Keratinocyte (primary cell): ENCODE measurements at regions not wholly inside any gene's neighbourhood (a gene's known extent, or its start where the extent isn't known, plus 50 kb on each side); places are given as distances from the start of the nearest gene placed in this dataset.

ENCODE experiments used
- DNase-seq: peaks from one replicate; pipeline ENCODE4 v3.0.0-alpha.2; 2011; ENCODE audit warnings: low read depth, missing footprints, low spot score
- FAIRE-seq: peaks from 2 replicates; lab custom pipeline; 2011; peaks lifted over from hg19 to GRCh38; lab: Jason Lieb, UNC
- H2AFZ ChIP-seq: 2 replicates; pipeline ENCODE4 v1.6.0; 2012; ENCODE audit warnings: low read length, control low read depth, inconsistent platforms; ENCODE audit not compliant: control insufficient read depth
- H3K27ac ChIP-seq: 2 replicates; pipeline ENCODE4 v1.5.1; 2011; ENCODE audit warnings: low read length; ENCODE audit not compliant: control insufficient read depth, insufficient read depth
- H3K27me3 ChIP-seq: 3 replicates; pipeline ENCODE4 v1.6.0; 2011; ENCODE audit warnings: low read length; ENCODE audit not compliant: control insufficient read depth, insufficient read depth; ENCODE audit errors: extremely low read depth
- H3K36me3 ChIP-seq, 2 experiments: 2 replicates in 1 of 2; 3 replicates in 1 of 2; pipeline ENCODE4 v1.5.1; 2011; ENCODE audit warnings: low read length in 2 of 2, mild to moderate bottlenecking in 1 of 2; ENCODE audit not compliant: control insufficient read depth in 2 of 2, insufficient read depth in 2 of 2; ENCODE audit errors: extremely low read depth in 1 of 2
- H3K4me1 ChIP-seq: 3 replicates; pipeline ENCODE4 v1.5.1; 2011; ENCODE audit warnings: low read length; ENCODE audit not compliant: control insufficient read depth, insufficient read depth; ENCODE audit errors: extremely low read depth
- H3K4me2 ChIP-seq: 3 replicates; pipeline ENCODE4 v1.6.0; 2011; ENCODE audit warnings: low read depth, low read length; ENCODE audit not compliant: control insufficient read depth, insufficient read depth; ENCODE audit errors: extremely low read depth
- H3K4me3 ChIP-seq, 3 experiments: fragments of 200-600 bp in 1 of 3; sonication (generic) in 1 of 3; 2 replicates in 2 of 3; 3 replicates in 1 of 3; pipeline ENCODE4 v1.5.1; 2011 to 2016; ENCODE audit warnings: low read length in 3 of 3, mild to moderate bottlenecking in 3 of 3, control low read depth in 2 of 3, inconsistent platforms in 1 of 3, low read depth in 1 of 3, mixed read lengths in 1 of 3, mixed run types in 1 of 3, moderate library complexity in 1 of 3; ENCODE audit not compliant: control insufficient read depth in 2 of 3, insufficient read depth in 2 of 3; ENCODE audit errors: extremely low read depth in 1 of 3
- H3K79me2 ChIP-seq: 2 replicates; pipeline ENCODE4 v1.6.0; 2012; ENCODE audit warnings: low read length; ENCODE audit not compliant: control insufficient read depth, insufficient read depth
- H3K9ac ChIP-seq: 3 replicates; pipeline ENCODE4 v1.6.0; 2011; ENCODE audit warnings: low read length; ENCODE audit not compliant: control insufficient read depth, insufficient read depth; ENCODE audit errors: extremely low read depth
- H3K9me1 ChIP-seq: 3 replicates; pipeline ENCODE4 v1.6.0; 2011; ENCODE audit warnings: low read length; ENCODE audit not compliant: control insufficient read depth, insufficient read depth; ENCODE audit errors: extremely low read depth
- H3K9me3 ChIP-seq: 2 replicates; pipeline ENCODE4 v1.5.1; 2012; ENCODE audit warnings: low read depth, low read length; ENCODE audit not compliant: control insufficient read depth
- H4K20me1 ChIP-seq: 3 replicates; pipeline ENCODE4 v1.6.0; 2011; ENCODE audit warnings: low read length; ENCODE audit not compliant: control insufficient read depth, insufficient read depth; ENCODE audit errors: extremely low read depth
- EZH2 ChIP-seq: IDR thresholded peaks from one replicate; pipeline ENCODE4 v1.6.1; 2012; ENCODE audit warnings: inconsistent platforms, mild to moderate bottlenecking, low read length, moderate library complexity
- dilution Hi-C: fragments of 300-500 bp; cut with MboI; formaldehyde crosslinking; loops from one replicate; pipeline ENCODE4 v1.7.0; 2020; ENCODE audit warnings: low sequenced_read_pairs; ENCODE audit not compliant: extremely low pct_ligation_motif_present
- TF ChIP-seq, protein P1 (sequence below), 3 experiments: IDR thresholded peaks in 1 of 3; conservative IDR thresholded peaks in 1 of 3; optimal IDR thresholded peaks in 1 of 3; 2 replicates in 2 of 3; 3 replicates in 1 of 3; pipeline versions ENCODE3 to v1.5.1; 2011; ENCODE audit warnings: low read length in 3 of 3, mild to moderate bottlenecking in 3 of 3, moderate library complexity in 2 of 3, control low read depth in 1 of 3, inconsistent platforms in 1 of 3; ENCODE audit not compliant: insufficient read depth in 2 of 3; ENCODE audit errors: extremely low read depth in 1 of 3

- H4K20me1 ChIP-seq: no peaks in the 10 kb centered on the region
- H3K36me3 ChIP-seq: peaks cover 5 to 19% of the 10 kb centered on the region in 2 experiments
- H3K27ac ChIP-seq: no peak overlapping the region
- H3K4me1 ChIP-seq: no peaks in the 10 kb centered on the region
- H3K27me3 ChIP-seq: no peaks in the 10 kb centered on the region
- H3K9ac ChIP-seq: no peak overlapping the region
- no peaks in the 10 kb centered on the region for H3K9me3 ChIP-seq
- TF ChIP-seq EZH2: no peak
- TF ChIP-seq, protein P1, sequence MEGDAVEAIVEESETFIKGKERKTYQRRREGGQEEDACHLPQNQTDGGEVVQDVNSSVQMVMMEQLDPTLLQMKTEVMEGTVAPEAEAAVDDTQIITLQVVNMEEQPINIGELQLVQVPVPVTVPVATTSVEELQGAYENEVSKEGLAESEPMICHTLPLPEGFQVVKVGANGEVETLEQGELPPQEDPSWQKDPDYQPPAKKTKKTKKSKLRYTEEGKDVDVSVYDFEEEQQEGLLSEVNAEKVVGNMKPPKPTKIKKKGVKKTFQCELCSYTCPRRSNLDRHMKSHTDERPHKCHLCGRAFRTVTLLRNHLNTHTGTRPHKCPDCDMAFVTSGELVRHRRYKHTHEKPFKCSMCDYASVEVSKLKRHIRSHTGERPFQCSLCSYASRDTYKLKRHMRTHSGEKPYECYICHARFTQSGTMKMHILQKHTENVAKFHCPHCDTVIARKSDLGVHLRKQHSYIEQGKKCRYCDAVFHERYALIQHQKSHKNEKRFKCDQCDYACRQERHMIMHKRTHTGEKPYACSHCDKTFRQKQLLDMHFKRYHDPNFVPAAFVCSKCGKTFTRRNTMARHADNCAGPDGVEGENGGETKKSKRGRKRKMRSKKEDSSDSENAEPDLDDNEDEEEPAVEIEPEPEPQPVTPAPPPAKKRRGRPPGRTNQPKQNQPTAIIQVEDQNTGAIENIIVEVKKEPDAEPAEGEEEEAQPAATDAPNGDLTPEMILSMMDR (optimal IDR thresholded peaks at IDR 0.05 in 1 of 3, IDR thresholded peaks at IDR 0.05 in 1 of 3, conservative IDR thresholded peaks at IDR 0.05 in 1 of 3; ENCODE audit: extremely low read depth in 1 of 3, insufficient read depth in 2 of 3, low read length in 3 of 3): no peak
- no peaks in the 10 kb centered on the region for H3K9me1 ChIP-seq
- H3K4me2 ChIP-seq: no peak overlapping the region
- no peak overlapping the region for H2AFZ ChIP-seq
- no peak overlapping the region for H3K4me3 ChIP-seq
- H3K79me2 ChIP-seq: no peaks in the 10 kb centered on the region
- FAIRE-seq (no peak), DNase-seq (no peak)
- dilution Hi-C loops: no loop called here
Observed at GRCh38 chr12:27394676-27395075, 51.9 kb upstream of the SMCO2 start.

GRCh38 chr12:27396216-27396815, 50.2 kb upstream of the SMCO2 start:
- no peak overlapping the region for H3K4me2 ChIP-seq
- peaks cover 5 to 19% of the 10 kb centered on the region in 2 experiments for H3K36me3 ChIP-seq

More at GRCh38 chr12:27396216-27396815, 50.2 kb upstream of the SMCO2 start:
- H4K20me1 ChIP-seq: no peaks in the 10 kb centered on the region
- no peaks in the 10 kb centered on the region for H3K79me2 ChIP-seq
- H3K9me3 ChIP-seq: no peaks in the 10 kb centered on the region
- no peak overlapping the region for H3K9ac ChIP-seq
- no peaks in the 10 kb centered on the region for H3K27me3 ChIP-seq
- dilution Hi-C loops: no loop called here
- no peaks in the 10 kb centered on the region for H3K4me1 ChIP-seq
- DNase-seq: no peak
- H3K27ac ChIP-seq: no peak overlapping the region
- H3K9me1 ChIP-seq: no peaks in the 10 kb centered on the region
- no peak overlapping the region for H2AFZ ChIP-seq
- FAIRE-seq: no peak
- H3K4me3 ChIP-seq: no peak overlapping the region
- TF ChIP-seq, protein P1 (optimal IDR thresholded peaks at IDR 0.05 in 1 of 3, IDR thresholded peaks at IDR 0.05 in 1 of 3, conservative IDR thresholded peaks at IDR 0.05 in 1 of 3; ENCODE audit: extremely low read depth in 1 of 3, insufficient read depth in 2 of 3, low read length in 3 of 3): no peak
- no peak for TF ChIP-seq EZH2
